ENCODE measurements at regions not wholly inside any gene's neighbourhood (a gene's known extent, or its start where the extent isn't known, plus 50 kb on each side); places are given as distances from the start of the nearest gene placed in this dataset.

DNA sequence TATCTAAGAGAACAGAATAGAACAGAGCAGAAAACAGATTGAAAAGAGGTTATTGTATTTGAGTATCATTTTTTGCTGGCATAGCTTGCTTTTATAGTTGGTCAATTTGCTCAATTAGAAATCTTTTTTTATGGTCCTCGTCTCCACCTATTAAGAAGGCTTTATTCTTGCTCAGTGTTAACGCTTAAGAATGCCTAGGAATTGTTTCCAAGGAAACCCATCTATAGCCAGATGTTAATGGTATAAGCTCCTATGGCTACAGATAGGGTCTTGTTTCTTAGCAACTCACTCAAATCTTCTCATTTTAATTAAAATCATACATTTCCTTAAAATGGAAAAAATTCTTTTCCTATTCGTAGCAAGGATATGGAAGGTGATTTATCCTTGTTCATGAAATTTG, 392.3 kb downstream of the TMEM135 start:
- Mint-ChIP-seq H3K4me3 (ENCODE audit: unreplicated experiment) (no peak overlapping the region), H3K4me1 (ENCODE audit: insufficient read depth, unreplicated experiment) (peaks cover 5% of the 10 kb centered on the region), H3K27ac (ENCODE audit: low read depth, unreplicated experiment) (no peak overlapping the region), H3K36me3 (ENCODE audit: insufficient read depth, unreplicated experiment) (no peaks in the 10 kb centered on the region), H3K9me3 (ENCODE audit: unreplicated experiment) (no peaks in the 10 kb centered on the region), H3K27me3 (ENCODE audit: insufficient read depth, unreplicated experiment) (no peaks in the 10 kb centered on the region)
- ChIA-PET POLR2A (no interaction called here), CTCF (interaction anchor here (4.0 kb wide), 1 partner anchor 10 kb away, joined by 29 read pairs; no protein-coding TSS in a partner anchor)
- no peak for DNase-seq (ENCODE audit: unreplicated experiment)
- TF ChIP-seq, protein P1, sequence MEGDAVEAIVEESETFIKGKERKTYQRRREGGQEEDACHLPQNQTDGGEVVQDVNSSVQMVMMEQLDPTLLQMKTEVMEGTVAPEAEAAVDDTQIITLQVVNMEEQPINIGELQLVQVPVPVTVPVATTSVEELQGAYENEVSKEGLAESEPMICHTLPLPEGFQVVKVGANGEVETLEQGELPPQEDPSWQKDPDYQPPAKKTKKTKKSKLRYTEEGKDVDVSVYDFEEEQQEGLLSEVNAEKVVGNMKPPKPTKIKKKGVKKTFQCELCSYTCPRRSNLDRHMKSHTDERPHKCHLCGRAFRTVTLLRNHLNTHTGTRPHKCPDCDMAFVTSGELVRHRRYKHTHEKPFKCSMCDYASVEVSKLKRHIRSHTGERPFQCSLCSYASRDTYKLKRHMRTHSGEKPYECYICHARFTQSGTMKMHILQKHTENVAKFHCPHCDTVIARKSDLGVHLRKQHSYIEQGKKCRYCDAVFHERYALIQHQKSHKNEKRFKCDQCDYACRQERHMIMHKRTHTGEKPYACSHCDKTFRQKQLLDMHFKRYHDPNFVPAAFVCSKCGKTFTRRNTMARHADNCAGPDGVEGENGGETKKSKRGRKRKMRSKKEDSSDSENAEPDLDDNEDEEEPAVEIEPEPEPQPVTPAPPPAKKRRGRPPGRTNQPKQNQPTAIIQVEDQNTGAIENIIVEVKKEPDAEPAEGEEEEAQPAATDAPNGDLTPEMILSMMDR (IDR thresholded peaks at IDR 0.05; ENCODE audit: unreplicated experiment), result no peak
- intact Hi-C loops (cut with micrococcal nuclease), result no loop called here
- BruUV-seq (replicated peaks), result no TSS peak

DNA sequence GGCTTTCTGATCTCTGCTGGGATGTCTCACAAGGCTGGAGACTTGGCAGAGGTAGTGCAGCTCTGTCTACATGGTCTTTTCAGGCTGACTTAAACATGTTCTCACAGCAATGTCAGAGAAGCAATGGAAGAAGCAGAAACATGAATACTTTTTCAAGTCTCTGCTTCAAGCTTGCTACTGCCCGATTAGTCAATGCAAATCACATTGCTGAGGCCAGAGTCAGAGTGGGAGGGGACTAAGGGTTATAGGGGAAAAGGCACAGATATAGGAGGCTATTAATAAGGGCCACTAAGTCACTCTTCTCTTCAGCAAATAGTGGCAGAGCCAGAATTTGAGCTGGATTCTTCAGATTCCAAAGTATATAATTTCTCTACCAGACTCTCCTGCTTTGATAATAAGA, 390.5 kb downstream of the TMEM135 start:
- BruUV-seq (replicated peaks), result no TSS peak
- no peak for DNase-seq (ENCODE audit: unreplicated experiment)
- POLR2A ChIA-PET, result no interaction called here
- TF ChIP-seq, protein P1 (IDR thresholded peaks at IDR 0.05; ENCODE audit: unreplicated experiment), result no peak
- CTCF ChIA-PET, result interaction anchor here (0.7 to 1.1 kb wide), 4 partner anchors 8 to 433 kb away, joined by 3 read pairs; no protein-coding TSS in a partner anchor
- no peaks in the 10 kb centered on the region for H3K36me3 Mint-ChIP-seq (ENCODE audit: insufficient read depth, unreplicated experiment)
- no peak overlapping the region for H3K4me3 Mint-ChIP-seq (ENCODE audit: unreplicated experiment)
- no peaks in the 10 kb centered on the region for H3K4me1 Mint-ChIP-seq (ENCODE audit: insufficient read depth, unreplicated experiment)
- intact Hi-C loops (cut with micrococcal nuclease), result no loop called here
- no peaks in the 10 kb centered on the region for H3K9me3 Mint-ChIP-seq (ENCODE audit: unreplicated experiment)
- no peak overlapping the region for H3K27ac Mint-ChIP-seq (ENCODE audit: low read depth, unreplicated experiment)
- no peaks in the 10 kb centered on the region for H3K27me3 Mint-ChIP-seq (ENCODE audit: insufficient read depth, unreplicated experiment)

DNA sequence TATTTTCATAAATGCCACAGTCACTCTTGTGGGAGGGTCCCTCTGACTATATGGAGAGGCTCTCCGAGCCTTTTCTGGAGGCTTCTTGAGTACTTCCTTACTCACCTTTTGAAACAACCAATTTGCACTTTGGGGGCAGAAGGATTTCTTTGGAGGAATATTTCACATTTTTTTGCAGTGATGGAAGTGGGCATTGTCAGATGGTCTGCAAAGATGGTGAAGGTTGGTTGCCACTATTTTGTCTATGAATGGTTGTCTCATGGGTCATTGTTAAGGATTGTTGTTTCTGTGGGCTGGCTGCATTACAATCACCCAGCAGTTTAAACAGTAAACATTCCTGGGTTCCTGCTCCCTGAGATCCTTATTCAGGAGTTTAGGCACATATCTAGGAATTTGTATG, 388.2 kb downstream of the TMEM135 start:
- Mint-ChIP-seq H3K4me1 (ENCODE audit: insufficient read depth, unreplicated experiment) (peaks cover 9% of the 10 kb centered on the region), H3K36me3 (ENCODE audit: insufficient read depth, unreplicated experiment) (no peaks in the 10 kb centered on the region), H3K4me3 (ENCODE audit: unreplicated experiment) (no peak overlapping the region), H3K27me3 (ENCODE audit: insufficient read depth, unreplicated experiment) (no peaks in the 10 kb centered on the region), H3K27ac (ENCODE audit: low read depth, unreplicated experiment) (no peak overlapping the region), H3K9me3 (ENCODE audit: unreplicated experiment) (no peaks in the 10 kb centered on the region)
- DNase-seq (ENCODE audit: unreplicated experiment), result no peak
- TF ChIP-seq, protein P1 (IDR thresholded peaks at IDR 0.05; ENCODE audit: unreplicated experiment), result no peak
- no TSS peak for BruUV-seq (replicated peaks)
- ChIA-PET POLR2A (no interaction called here), CTCF (no interaction called here)
- intact Hi-C loops (cut with micrococcal nuclease), result no loop called here

DNA sequence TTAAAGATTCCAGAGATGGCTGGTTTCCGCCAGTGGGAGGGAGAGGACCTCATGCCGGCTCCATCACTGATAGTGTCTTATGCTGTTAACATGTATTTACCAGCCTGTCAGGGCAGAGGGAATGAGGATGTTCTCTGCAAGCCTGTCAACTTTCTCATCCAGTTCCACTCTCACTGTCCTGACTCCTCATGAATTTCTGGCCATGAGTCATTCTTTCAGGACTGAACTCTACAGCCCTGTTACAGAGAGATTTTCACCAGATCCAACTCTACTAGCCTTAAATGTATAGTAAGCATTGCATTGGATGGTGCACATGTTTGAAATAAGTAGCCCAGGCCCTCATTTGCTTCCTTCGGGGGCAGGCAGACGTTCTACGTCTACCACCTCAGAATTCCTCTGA, 387.7 kb downstream of the TMEM135 start:
- no peaks in the 10 kb centered on the region for H3K36me3 Mint-ChIP-seq (ENCODE audit: insufficient read depth, unreplicated experiment)
- H3K27me3 Mint-ChIP-seq (ENCODE audit: insufficient read depth, unreplicated experiment), result no peaks in the 10 kb centered on the region
- H3K4me3 Mint-ChIP-seq (ENCODE audit: unreplicated experiment), result no peak overlapping the region
- no TSS peak for BruUV-seq (replicated peaks)
- intact Hi-C loops (cut with micrococcal nuclease), result no loop called here
- CTCF ChIA-PET, result interaction anchor here (1.2 kb wide), 1 partner anchor 486 kb away, joined by 3 read pairs; no protein-coding TSS in a partner anchor
- TF ChIP-seq, protein P1 (IDR thresholded peaks at IDR 0.05; ENCODE audit: unreplicated experiment), result no peak
- H3K9me3 Mint-ChIP-seq (ENCODE audit: unreplicated experiment), result no peaks in the 10 kb centered on the region
- DNase-seq (ENCODE audit: unreplicated experiment), result no peak
- POLR2A ChIA-PET, result no interaction called here
- no peak overlapping the region for H3K27ac Mint-ChIP-seq (ENCODE audit: low read depth, unreplicated experiment)
- peaks cover 9% of the 10 kb centered on the region for H3K4me1 Mint-ChIP-seq (ENCODE audit: insufficient read depth, unreplicated experiment)

All from MCF 10A (cell line).